PC-9 (cell line): ENCODE measurements at regions not wholly inside any gene's neighbourhood (a gene's known extent, or its start where the extent isn't known, plus 50 kb on each side); places are given as distances from the start of the nearest gene placed in this dataset.

ENCODE experiments used
- CTCF ChIP-seq: fragments of 200-600 bp; sonication (generic); conservative IDR thresholded peaks from 2 replicates; pipeline ENCODE4 v1.6.1; 2017; ENCODE audit warnings: mixed run types, antibody characterized with exemption, mild to moderate bottlenecking, moderate library complexity
- EZH2 ChIP-seq: fragments of 200-600 bp; sonication (generic); IDR thresholded peaks from 2 replicates; pipeline ENCODE4 v1.8.0; 2017; ENCODE audit warnings: antibody characterized with exemption, low read depth

GRCh38 chr2:64812285-64812684 is 158.6 kb upstream of the SERTAD2 start:
- no peak for TF ChIP-seq CTCF
- no peak for TF ChIP-seq EZH2
